ENCODE measurements at regions not wholly inside any gene's neighbourhood (a gene's known extent, or its start where the extent isn't known, plus 50 kb on each side); places are given as distances from the start of the nearest gene placed in this dataset.

DNA sequence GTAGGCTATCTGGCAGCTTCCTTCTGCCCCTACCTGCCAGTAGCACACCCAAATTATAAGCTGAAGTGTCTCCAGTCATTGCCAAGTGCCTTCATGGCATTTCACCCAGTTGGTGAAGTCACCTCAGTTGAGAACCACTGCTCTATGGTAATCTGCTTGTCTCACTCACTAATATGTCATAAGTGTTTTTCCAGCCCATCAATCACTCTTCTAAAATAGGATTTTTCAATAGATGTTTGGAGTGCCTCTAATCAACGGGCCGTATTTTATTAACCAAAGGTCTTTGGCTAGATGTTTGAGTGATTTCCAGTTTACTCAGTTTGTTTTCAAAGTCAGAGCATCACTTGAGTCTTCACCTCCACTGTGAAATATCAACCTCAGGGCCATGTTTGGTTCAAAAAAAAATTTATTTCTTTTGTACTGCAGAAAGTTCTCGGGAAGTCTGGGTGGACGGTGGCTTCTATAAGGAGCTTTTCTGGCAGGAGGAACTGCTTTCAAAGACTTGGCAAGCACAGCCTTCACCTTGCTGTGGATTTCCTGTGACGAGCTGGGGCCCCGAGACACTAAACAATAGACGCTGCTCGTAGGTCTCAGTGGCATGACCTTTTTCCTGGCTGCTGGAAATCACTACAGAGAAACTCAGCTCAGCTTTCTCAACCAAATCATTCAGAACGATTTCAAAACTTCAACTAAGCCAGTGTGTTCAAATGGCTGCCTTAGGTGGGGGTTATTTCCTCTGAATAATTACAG lies 95.2 kb upstream of the FOXF1 start:
- no peak for DNase-seq (ENCODE audit: low spot score)
- Histone ChIP-seq H3K27me3 (replicated peaks; ENCODE audit: insufficient read depth) (no peaks in the 10 kb centered on the region), H3K36me3 (no peaks in the 10 kb centered on the region), H3K9me3 (no peaks in the 10 kb centered on the region), H3K4me1 (ENCODE audit: control insufficient read depth in 1 of 2, low read depth in 2 of 2) (no peaks in the 10 kb centered on the region), H3K27ac (no peak overlapping the region), H3K4me3 (no peak overlapping the region)
- TF ChIP-seq, protein P1, sequence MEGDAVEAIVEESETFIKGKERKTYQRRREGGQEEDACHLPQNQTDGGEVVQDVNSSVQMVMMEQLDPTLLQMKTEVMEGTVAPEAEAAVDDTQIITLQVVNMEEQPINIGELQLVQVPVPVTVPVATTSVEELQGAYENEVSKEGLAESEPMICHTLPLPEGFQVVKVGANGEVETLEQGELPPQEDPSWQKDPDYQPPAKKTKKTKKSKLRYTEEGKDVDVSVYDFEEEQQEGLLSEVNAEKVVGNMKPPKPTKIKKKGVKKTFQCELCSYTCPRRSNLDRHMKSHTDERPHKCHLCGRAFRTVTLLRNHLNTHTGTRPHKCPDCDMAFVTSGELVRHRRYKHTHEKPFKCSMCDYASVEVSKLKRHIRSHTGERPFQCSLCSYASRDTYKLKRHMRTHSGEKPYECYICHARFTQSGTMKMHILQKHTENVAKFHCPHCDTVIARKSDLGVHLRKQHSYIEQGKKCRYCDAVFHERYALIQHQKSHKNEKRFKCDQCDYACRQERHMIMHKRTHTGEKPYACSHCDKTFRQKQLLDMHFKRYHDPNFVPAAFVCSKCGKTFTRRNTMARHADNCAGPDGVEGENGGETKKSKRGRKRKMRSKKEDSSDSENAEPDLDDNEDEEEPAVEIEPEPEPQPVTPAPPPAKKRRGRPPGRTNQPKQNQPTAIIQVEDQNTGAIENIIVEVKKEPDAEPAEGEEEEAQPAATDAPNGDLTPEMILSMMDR (IDR thresholded peaks at IDR 0.05): no peak
- ATAC-seq (ENCODE audit: insufficient number of reproducible peaks, low FRiP score, low read depth): no peak

DNA sequence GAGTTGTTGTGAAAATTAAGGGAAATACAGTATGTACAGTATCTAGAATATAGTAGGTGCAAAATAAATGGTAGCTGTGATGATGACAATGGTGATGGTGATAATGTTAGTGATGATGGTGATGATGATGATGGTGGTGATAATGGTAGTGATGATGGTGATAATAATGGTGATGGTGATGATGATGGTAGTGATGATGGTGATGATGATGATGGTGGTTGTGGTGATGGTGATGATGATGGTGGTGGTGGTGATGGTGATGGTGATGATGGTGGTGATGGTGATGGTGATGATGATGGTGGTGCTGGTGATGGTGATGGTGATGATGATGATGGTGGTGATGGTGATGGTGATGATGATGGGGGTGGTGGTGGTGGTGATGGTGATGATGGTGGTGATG lies 91.3 kb upstream of the FOXF1 start:
- ATAC-seq (ENCODE audit: insufficient number of reproducible peaks, low FRiP score, low read depth) (no peak), DNase-seq (ENCODE audit: low spot score) (no peak)
- H3K27ac ChIP-seq: no peak overlapping the region
- H3K4me1 ChIP-seq (ENCODE audit: control insufficient read depth in 1 of 2, low read depth in 2 of 2): no peaks in the 10 kb centered on the region
- H3K9me3 ChIP-seq: peaks cover 8% of the 10 kb centered on the region
- H3K36me3 ChIP-seq: no peaks in the 10 kb centered on the region
- TF ChIP-seq, protein P1 (IDR thresholded peaks at IDR 0.05): no peak
- no peak overlapping the region for H3K4me3 ChIP-seq
- H3K27me3 ChIP-seq (replicated peaks; ENCODE audit: insufficient read depth): no peaks in the 10 kb centered on the region

DNA sequence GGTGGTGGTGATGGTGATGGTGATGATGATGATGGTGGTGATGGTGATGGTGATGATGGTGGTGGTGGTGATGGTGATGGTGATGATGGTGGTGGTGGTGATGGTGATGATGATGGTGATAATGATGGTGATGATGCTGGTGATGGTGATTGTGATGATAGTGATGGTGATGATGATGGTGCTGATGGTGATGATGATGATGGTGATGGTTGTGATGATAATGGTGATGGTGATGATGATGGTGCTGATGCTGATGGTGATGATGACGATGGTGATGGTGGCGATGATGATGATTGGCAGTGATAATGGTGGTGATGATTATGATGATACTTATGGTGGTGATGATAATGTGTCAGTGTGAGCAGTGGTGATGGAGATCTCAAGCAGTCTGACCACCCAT lies 90.8 kb upstream of the FOXF1 start:
- Histone ChIP-seq H3K4me1 (ENCODE audit: control insufficient read depth in 1 of 2, low read depth in 2 of 2) (peaks cover 0 to 3% of the 10 kb centered on the region in 2 donors), H3K27me3 (replicated peaks; ENCODE audit: insufficient read depth) (no peaks in the 10 kb centered on the region), H3K9me3 (peaks cover 8% of the 10 kb centered on the region), H3K4me3 (no peak overlapping the region), H3K36me3 (no peaks in the 10 kb centered on the region), H3K27ac (no peak overlapping the region)
- ATAC-seq (ENCODE audit: insufficient number of reproducible peaks, low FRiP score, low read depth): no peak
- no peak for DNase-seq (ENCODE audit: low spot score)
- TF ChIP-seq, protein P1 (IDR thresholded peaks at IDR 0.05): no peak

DNA sequence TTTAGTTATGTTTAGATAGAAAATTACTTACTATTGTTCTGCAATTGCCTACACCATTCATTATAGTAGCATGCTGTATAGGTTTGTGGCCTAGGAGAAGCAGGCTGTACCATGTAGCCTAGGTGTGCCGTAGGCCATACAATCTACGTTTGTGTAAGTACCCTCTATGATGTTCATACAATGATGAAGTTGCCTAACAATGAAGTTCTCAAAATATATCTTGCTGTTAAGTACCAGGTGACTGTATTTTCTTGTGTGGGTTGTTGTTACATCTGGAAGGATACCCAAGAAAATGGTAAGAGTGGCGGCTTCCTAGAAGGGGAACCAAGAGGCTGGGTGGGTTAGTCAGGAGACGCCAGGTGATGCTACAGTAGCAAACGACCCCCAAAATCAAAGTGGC lies 88.3 kb upstream of the FOXF1 start:
- DNase-seq (ENCODE audit: low spot score) (no peak), ATAC-seq (ENCODE audit: insufficient number of reproducible peaks, low FRiP score, low read depth) (no peak)
- TF ChIP-seq, protein P1 (IDR thresholded peaks at IDR 0.05): no peak
- Histone ChIP-seq H3K4me1 (ENCODE audit: control insufficient read depth in 1 of 2, low read depth in 2 of 2) (peaks cover 0 to 14% of the 10 kb centered on the region in 2 donors), H3K4me3 (no peak overlapping the region), H3K27ac (no peak overlapping the region), H3K9me3 (peaks cover 8% of the 10 kb centered on the region), H3K36me3 (no peaks in the 10 kb centered on the region), H3K27me3 (replicated peaks; ENCODE audit: insufficient read depth) (no peaks in the 10 kb centered on the region)

DNA sequence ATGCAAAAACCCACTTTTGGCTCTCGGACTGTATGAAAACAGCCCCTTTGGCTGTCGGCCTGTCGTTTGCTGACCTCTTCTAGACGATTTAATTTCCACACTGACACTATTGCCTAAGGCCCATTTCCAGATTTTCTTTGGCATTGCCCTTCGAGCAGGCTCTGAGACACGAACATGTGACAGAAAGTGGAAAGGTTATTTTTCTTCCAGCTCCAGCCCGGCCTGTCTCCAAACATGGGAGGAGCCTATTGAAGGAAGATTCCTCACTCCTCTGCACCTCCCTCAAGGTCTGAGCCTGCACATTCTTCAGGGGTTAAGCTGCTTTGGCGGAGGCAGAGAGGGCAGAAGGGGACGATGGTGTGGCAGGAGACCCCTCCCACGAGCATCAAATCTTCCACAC lies 85.9 kb upstream of the FOXF1 start:
- no peak overlapping the region for H3K4me3 ChIP-seq
- H3K9me3 ChIP-seq: peaks cover 8% of the 10 kb centered on the region
- ATAC-seq (ENCODE audit: insufficient number of reproducible peaks, low FRiP score, low read depth) (no peak), DNase-seq (ENCODE audit: low spot score) (no peak)
- H3K27ac ChIP-seq: no peak overlapping the region
- no peaks in the 10 kb centered on the region for H3K36me3 ChIP-seq
- TF ChIP-seq, protein P1 (IDR thresholded peaks at IDR 0.05): no peak
- H3K27me3 ChIP-seq (replicated peaks; ENCODE audit: insufficient read depth): no peaks in the 10 kb centered on the region
- peaks cover 0 to 16% of the 10 kb centered on the region in 2 donors for H3K4me1 ChIP-seq (ENCODE audit: control insufficient read depth in 1 of 2, low read depth in 2 of 2)
